ENCODE measurements at regions not wholly inside any gene's neighbourhood (a gene's known extent, or its start where the extent isn't known, plus 50 kb on each side); places are given as distances from the start of the nearest gene placed in this dataset.

GRCh38 chr18:34991152-34991551, 50.1 kb upstream of the MAPRE2 start:
- no peak for DNase-seq
- no peaks in the 10 kb centered on the region for H3K36me3 ChIP-seq
- H3K27me3 ChIP-seq (ENCODE audit: low read depth), result no peaks in the 10 kb centered on the region
- H3K9me3 ChIP-seq (replicated peaks), result no peaks in the 10 kb centered on the region
- intact Hi-C loops (cut with micrococcal nuclease), result no loop called here
- peaks cover 25% of the 10 kb centered on the region for H3K4me1 ChIP-seq
- H3K4me3 ChIP-seq, result no peak overlapping the region
- H3K27ac ChIP-seq (replicated peaks), result no peak overlapping the region
- no peak for TF ChIP-seq CTCF (IDR thresholded peaks at IDR 0.05; ENCODE audit: borderline replicate concordance)
